Breast epithelium (tissue), 4 donors: ENCODE measurements at regions not wholly inside any gene's neighbourhood (a gene's known extent, or its start where the extent isn't known, plus 50 kb on each side); places are given as distances from the start of the nearest gene placed in this dataset.

Experiments used
- DNase-seq, 2 donors: peaks; one replicate each; pipeline ENCODE4 v3.0.0-alpha.2; 2019; ENCODE audit warnings: low spot score in 2 of 2
- H3K27ac ChIP-seq, 2 donors: fragments of 200-600 bp; sonication (generic) in 1 of 2; one replicate each; pipeline ENCODE4 v1.5.1; 2016 to 2019; ENCODE audit warnings: mild to moderate bottlenecking in 1 of 2
- H3K27me3 ChIP-seq, 2 donors: fragments of 200-600 bp; sonication (generic) in 1 of 2; one replicate each; pipeline versions ENCODE4 v1.5.1 to v1.6.0; 2017 to 2019; ENCODE audit warnings: control low read depth in 1 of 2, mild to moderate bottlenecking in 1 of 2
- H3K36me3 ChIP-seq: fragments of 200-600 bp; one replicate; pipeline ENCODE4 v1.5.1; 2019
- H3K4me1 ChIP-seq, 2 donors: fragments of 200-600 bp; sonication (generic); one replicate each; pipeline ENCODE4 v1.5.1; 2016 to 2019; ENCODE audit warnings: control low read depth in 1 of 2
- H3K4me3 ChIP-seq, 3 donors: fragments of 200-600 bp; sonication (generic); 1 replicate in 2 of 3; 2 replicates in 1 of 3; pipeline ENCODE4 v1.5.1; 2016 to 2019; ENCODE audit warnings: mild to moderate bottlenecking in 3 of 3, moderate library complexity in 2 of 3
- H3K9me3 ChIP-seq, 2 donors: fragments of 200-600 bp; sonication (generic) in 1 of 2; one replicate each; pipeline ENCODE4 v1.5.1; 2016 to 2019; ENCODE audit warnings: control low read depth in 1 of 2
- CTCF ChIP-seq, 3 donors: fragments of 450-650 bp; IDR thresholded peaks; one replicate each; pipeline ENCODE4 v1.5.1; 2016 to 2017; ENCODE audit warnings: antibody characterized with exemption in 3 of 3, mild to moderate bottlenecking in 3 of 3, moderate library complexity in 3 of 3
- POLR2A ChIP-seq: fragments of 450-650 bp; IDR thresholded peaks from one replicate; pipeline ENCODE4 v1.6.1; 2016; ENCODE audit warnings: antibody characterized with exemption, mild to moderate bottlenecking, moderate library complexity
- POLR2AphosphoS5 ChIP-seq, 3 donors: sonication (generic); formaldehyde crosslinking; IDR thresholded peaks; one replicate each; pipeline ENCODE4 v1.6.1; 2017; ENCODE audit warnings: antibody characterized with exemption in 3 of 3
- intact Hi-C: fragments of 100-400 bp; cut with DNase I; formaldehyde crosslinking; loops from one replicate; pipeline ENCODE4 v1.15.1; 2023; ENCODE audit warnings: low total_unique reads

GRCh38 chr1:37174341-37174740 lies 140.0 kb upstream of the GRIK3 start:
- Histone ChIP-seq H3K36me3 (no peaks in the 10 kb centered on the region), H3K9me3 (no peaks in the 10 kb centered on the region), H3K27me3 (peaks cover 0 to 7% of the 10 kb centered on the region in 2 donors), H3K4me3 (no peak overlapping the region), H3K27ac (no peak overlapping the region), H3K4me1 (no peaks in the 10 kb centered on the region)
- TF ChIP-seq CTCF (IDR thresholded peaks at IDR 0.05) (no peak), POLR2AphosphoS5 (IDR thresholded peaks at IDR 0.05) (no peak), POLR2A (no peak)
- no peak for DNase-seq
- intact Hi-C loops = no loop called here

GRCh38 chr1:37174876-37175275 lies 140.6 kb upstream of the GRIK3 start:
- no peak for DNase-seq
- no peaks in the 10 kb centered on the region for H3K9me3 ChIP-seq
- no peak overlapping the region for H3K27ac ChIP-seq
- H3K27me3 ChIP-seq = peaks cover 0 to 10% of the 10 kb centered on the region in 2 donors
- no peak for TF ChIP-seq POLR2AphosphoS5 (IDR thresholded peaks at IDR 0.05)
- no peak for TF ChIP-seq CTCF (IDR thresholded peaks at IDR 0.05)
- TF ChIP-seq POLR2A = no peak
- no peaks in the 10 kb centered on the region for H3K4me1 ChIP-seq
- intact Hi-C loops = no loop called here
- no peaks in the 10 kb centered on the region for H3K36me3 ChIP-seq
- H3K4me3 ChIP-seq = no peak overlapping the region

GRCh38 chr1:37175666-37176215 lies 141.4 kb upstream of the GRIK3 start:
- Histone ChIP-seq H3K36me3 (no peaks in the 10 kb centered on the region), H3K4me1 (no peaks in the 10 kb centered on the region), H3K4me3 (no peak overlapping the region), H3K9me3 (no peaks in the 10 kb centered on the region), H3K27me3 (peaks cover 0 to 15% of the 10 kb centered on the region in 2 donors), H3K27ac (no peak overlapping the region)
- TF ChIP-seq CTCF (IDR thresholded peaks at IDR 0.05) (no peak), POLR2AphosphoS5 (IDR thresholded peaks at IDR 0.05) (no peak), POLR2A (no peak)
- DNase-seq = no peak
- intact Hi-C loops = no loop called here

GRCh38 chr1:37176269-37176668 lies 142.0 kb upstream of the GRIK3 start:
- Histone ChIP-seq H3K27ac (no peak overlapping the region), H3K4me3 (no peak overlapping the region), H3K4me1 (no peaks in the 10 kb centered on the region), H3K36me3 (no peaks in the 10 kb centered on the region), H3K9me3 (no peaks in the 10 kb centered on the region), H3K27me3 (peaks cover 0 to 17% of the 10 kb centered on the region in 2 donors)
- intact Hi-C loops = no loop called here
- no peak for TF ChIP-seq CTCF (IDR thresholded peaks at IDR 0.05)
- no peak for TF ChIP-seq POLR2A
- no peak for TF ChIP-seq POLR2AphosphoS5 (IDR thresholded peaks at IDR 0.05)
- no peak for DNase-seq

GRCh38 chr1:37177230-37177864 lies 143.0 kb upstream of the GRIK3 start:
- no peak for DNase-seq
- TF ChIP-seq CTCF (IDR thresholded peaks at IDR 0.05) (peak in 1 of 3 donors; percentile 15), POLR2AphosphoS5 (IDR thresholded peaks at IDR 0.05) (no peak)
- intact Hi-C loops = no loop called here
- no peaks in the 10 kb centered on the region for H3K36me3 ChIP-seq
- H3K27ac ChIP-seq = no peak overlapping the region
- no peak overlapping the region for H3K4me3 ChIP-seq
- H3K9me3 ChIP-seq = peaks cover 0 to 4% of the 10 kb centered on the region in 2 donors
- peaks cover 0 to 19% of the 10 kb centered on the region in 2 donors for H3K27me3 ChIP-seq
- H3K4me1 ChIP-seq = no peaks in the 10 kb centered on the region
